ENCODE measurements at regions not wholly inside any gene's neighbourhood (a gene's known extent, or its start where the extent isn't known, plus 50 kb on each side); places are given as distances from the start of the nearest gene placed in this dataset.

DNA sequence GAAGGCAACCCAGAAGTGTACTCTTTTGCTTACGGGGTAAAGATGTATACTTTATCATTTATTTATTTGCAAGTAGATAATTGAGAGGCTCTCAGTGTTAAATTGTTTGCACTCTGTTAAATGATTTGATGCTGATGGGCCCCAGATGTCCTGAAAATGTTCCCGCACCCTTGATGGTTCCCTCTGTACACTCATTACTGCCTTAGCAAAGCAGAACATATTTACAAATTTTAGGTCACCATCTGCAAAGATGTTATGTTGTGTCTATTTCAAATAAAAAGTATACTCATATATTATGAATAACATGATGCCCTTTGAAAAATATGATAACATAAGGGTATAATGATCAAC lies 240.5 kb upstream of the SNX7 start:
- no peak for DNase-seq
- no peaks in the 10 kb centered on the region for H3K4me1 ChIP-seq
- H3K27ac ChIP-seq: no peak overlapping the region

DNA sequence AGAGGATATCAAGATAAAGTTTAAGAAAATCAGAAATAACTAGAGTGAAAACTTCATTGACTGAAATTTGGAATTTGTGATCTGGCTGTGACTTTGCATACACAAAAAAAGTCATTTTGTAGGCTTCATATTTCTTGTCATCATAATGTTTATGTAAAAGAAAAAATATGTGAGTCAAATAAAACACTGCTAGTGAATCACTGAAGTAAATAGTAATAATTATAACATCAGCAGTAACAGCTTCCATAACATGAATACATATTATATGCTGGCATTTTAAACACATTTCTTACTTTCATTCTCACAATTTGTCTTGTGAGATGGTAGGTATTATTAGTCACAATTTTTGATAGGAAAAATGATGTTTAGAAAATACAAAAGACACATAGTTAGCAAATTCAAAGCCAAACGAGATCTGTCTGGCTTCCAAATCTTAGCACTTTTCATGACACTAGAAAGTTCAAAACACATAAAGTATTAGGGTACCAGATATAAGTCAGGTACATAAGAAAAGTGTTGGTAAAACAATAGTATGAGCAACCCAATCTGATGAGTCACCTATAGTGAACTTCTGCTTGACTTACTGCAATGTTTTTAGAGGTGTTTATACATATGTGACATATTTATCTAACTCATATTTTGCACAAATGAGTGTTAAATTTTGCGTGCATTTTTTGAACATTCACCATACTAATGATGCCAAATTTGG lies 241.0 kb upstream of the SNX7 start:
- no peak for DNase-seq
- Histone ChIP-seq H3K36me3 (no peaks in the 10 kb centered on the region), H3K9me3 (replicated peaks) (no peaks in the 10 kb centered on the region)

More for the DNA sequence above, 240.5 kb upstream of the SNX7 start:
- Histone ChIP-seq H3K36me3 (no peaks in the 10 kb centered on the region), H3K27me3 (no peaks in the 10 kb centered on the region), H3K4me3 (no peak overlapping the region), H3K9me3 (replicated peaks) (no peaks in the 10 kb centered on the region)

GRCh38 chr1:98417820-98418219 lies 243.7 kb upstream of the SNX7 start:
- no peak for DNase-seq
- H3K36me3 ChIP-seq: no peaks in the 10 kb centered on the region
- no peak overlapping the region for H3K27ac ChIP-seq
- H3K4me1 ChIP-seq: no peaks in the 10 kb centered on the region
- no peaks in the 10 kb centered on the region for H3K9me3 ChIP-seq (replicated peaks)
- H3K4me3 ChIP-seq: no peak overlapping the region
- no peaks in the 10 kb centered on the region for H3K27me3 ChIP-seq

More for the DNA sequence above, 241.0 kb upstream of the SNX7 start:
- H3K27ac ChIP-seq: no peak overlapping the region
- no peaks in the 10 kb centered on the region for H3K27me3 ChIP-seq
- H3K4me1 ChIP-seq: no peaks in the 10 kb centered on the region
- H3K4me3 ChIP-seq: no peak overlapping the region

DNA sequence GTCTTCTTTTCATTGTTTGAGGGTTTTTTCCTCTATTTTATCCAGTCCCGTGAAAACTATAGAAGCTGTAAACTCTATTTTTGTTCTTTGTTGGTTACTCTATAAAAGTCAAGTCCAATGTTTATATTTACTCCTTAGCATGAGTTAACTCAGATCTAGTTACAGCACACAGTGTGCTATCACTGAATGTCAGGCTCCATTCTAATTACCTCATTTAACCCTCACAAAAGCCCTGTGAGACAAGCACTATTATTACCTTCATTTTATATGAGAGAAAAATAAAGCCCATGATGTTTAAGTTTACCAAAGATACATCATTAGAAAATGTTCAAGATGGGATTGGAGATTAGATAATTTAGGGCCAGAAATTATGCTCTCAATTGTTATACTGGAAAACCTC lies 251.4 kb upstream of the SNX7 start:
- no peak overlapping the region for H3K27ac ChIP-seq
- H3K36me3 ChIP-seq: no peaks in the 10 kb centered on the region
- DNase-seq: no peak
- no peaks in the 10 kb centered on the region for H3K27me3 ChIP-seq
- no peak overlapping the region for H3K4me3 ChIP-seq
- H3K9me3 ChIP-seq (replicated peaks): no peaks in the 10 kb centered on the region
- H3K4me1 ChIP-seq: no peaks in the 10 kb centered on the region

- Histone ChIP-seq H3K9me3 (replicated peaks) (no peaks in the 10 kb centered on the region), H3K27ac (no peak overlapping the region), H3K27me3 (no peaks in the 10 kb centered on the region), H3K4me3 (no peak overlapping the region), H3K4me1 (no peaks in the 10 kb centered on the region), H3K36me3 (no peaks in the 10 kb centered on the region)
- DNase-seq: no peak
These were observed 255.0 kb upstream of the SNX7 start for GRCh38 chr1:98406352-98407088.

GRCh38 chr1:98405581-98406074 lies 255.9 kb upstream of the SNX7 start:
- DNase-seq: no peak
- no peaks in the 10 kb centered on the region for H3K4me1 ChIP-seq
- no peaks in the 10 kb centered on the region for H3K36me3 ChIP-seq
- no peak overlapping the region for H3K27ac ChIP-seq
- no peaks in the 10 kb centered on the region for H3K27me3 ChIP-seq
- no peak overlapping the region for H3K4me3 ChIP-seq
- H3K9me3 ChIP-seq (replicated peaks): no peaks in the 10 kb centered on the region

DNA sequence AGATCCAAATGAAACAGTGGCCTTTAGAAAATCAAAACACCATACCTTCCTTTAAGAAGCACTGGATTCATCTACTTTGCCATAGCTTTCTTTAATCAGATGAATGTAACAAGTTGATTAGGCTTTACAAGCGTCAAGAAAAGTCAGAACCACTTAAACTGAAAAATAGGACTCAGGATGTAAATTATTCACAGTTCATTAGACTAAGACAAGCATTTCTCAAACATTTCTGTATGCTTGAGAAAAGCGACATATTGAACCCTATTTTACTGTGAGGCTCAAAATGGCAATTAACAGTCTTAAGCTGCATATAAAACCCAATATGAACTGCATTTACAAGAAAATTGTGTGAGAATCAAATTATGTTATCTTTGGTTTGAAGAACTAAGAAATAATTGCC lies 256.7 kb upstream of the SNX7 start:
- no peaks in the 10 kb centered on the region for H3K9me3 ChIP-seq (replicated peaks)
- H3K27ac ChIP-seq: no peak overlapping the region

DNA sequence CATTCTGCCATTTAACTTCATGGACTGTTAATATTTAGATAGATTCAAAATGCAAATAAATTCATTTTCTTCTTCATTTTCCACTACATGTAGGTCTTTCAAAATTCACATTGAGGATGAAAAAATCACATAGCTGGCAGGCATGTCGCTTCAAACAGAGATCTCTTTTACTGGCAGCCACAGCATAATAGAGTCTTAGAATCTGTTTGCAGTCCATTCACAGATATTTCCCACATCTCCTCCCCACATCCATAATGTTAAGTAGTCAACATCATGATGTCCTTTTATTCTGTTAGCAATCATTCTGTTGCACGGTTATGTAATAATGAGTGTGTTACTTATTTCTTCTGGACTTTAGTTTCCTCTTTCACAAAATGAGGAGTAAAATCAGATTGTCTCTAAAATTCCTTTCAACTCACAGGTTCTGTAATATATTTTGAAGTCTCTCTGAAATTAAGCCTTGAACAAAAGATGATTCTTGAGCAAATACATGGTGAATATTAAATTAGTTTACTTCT lies 257.5 kb upstream of the SNX7 start:
- no peaks in the 10 kb centered on the region for H3K4me1 ChIP-seq
- no peaks in the 10 kb centered on the region for H3K36me3 ChIP-seq
- no peak for DNase-seq
- no peaks in the 10 kb centered on the region for H3K27me3 ChIP-seq
- H3K27ac ChIP-seq: no peak overlapping the region
- H3K9me3 ChIP-seq (replicated peaks): no peaks in the 10 kb centered on the region
- H3K4me3 ChIP-seq: no peak overlapping the region

More for the DNA sequence above, 256.7 kb upstream of the SNX7 start:
- H3K4me3 ChIP-seq: no peak overlapping the region
- H3K36me3 ChIP-seq: no peaks in the 10 kb centered on the region
- no peaks in the 10 kb centered on the region for H3K27me3 ChIP-seq
- H3K4me1 ChIP-seq: no peaks in the 10 kb centered on the region
- no peak for DNase-seq

DNA sequence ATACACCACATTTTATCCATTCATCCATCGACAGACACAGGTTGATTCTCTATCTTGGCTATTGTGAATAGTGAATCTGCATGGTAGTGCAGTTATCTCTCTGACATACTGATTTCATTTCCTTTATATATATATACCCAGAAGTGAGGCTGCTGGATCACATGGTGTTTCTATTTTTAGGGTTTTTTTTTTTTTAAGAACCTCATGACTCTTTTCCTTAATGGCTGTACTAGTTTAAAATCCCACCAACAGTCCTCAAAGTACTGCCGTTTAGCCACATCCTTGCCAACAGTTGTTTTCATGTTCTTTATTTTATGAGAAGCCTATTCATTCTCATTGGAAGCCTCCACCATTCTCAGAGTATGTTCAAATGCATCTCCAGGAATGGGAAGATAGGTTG lies 258.7 kb upstream of the SNX7 start:
- DNase-seq: no peak
- H3K4me3 ChIP-seq: no peak overlapping the region
- no peaks in the 10 kb centered on the region for H3K9me3 ChIP-seq (replicated peaks)
- no peaks in the 10 kb centered on the region for H3K27me3 ChIP-seq
- no peak overlapping the region for H3K27ac ChIP-seq
- H3K4me1 ChIP-seq: peaks cover 7% of the 10 kb centered on the region; the same call in 1 of the 2 replicates
- H3K36me3 ChIP-seq: no peaks in the 10 kb centered on the region

DNA sequence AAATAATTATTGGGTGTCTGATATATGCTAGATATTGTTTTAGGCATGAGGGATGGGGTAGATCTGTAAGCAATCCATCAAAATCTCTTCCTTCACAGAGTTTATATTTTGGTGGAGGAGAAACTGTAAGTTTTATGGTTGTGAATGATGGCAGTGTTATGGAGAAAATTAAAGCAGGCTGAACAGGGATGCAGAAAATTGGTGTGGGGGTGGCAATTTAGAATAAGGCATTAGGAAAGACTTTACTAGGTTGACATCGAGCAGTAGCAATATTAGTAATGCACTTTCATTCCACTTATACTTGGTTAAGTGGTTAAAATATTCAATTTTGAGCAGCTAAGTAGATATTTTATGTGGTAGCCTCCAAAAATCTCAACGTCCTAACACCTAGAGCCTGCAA lies 261.1 kb upstream of the SNX7 start:
- Histone ChIP-seq H3K4me1 (peaks cover 7% of the 10 kb centered on the region; the same call in 1 of the 2 replicates), H3K4me3 (no peak overlapping the region), H3K27me3 (no peaks in the 10 kb centered on the region), H3K36me3 (no peaks in the 10 kb centered on the region), H3K9me3 (replicated peaks) (no peaks in the 10 kb centered on the region), H3K27ac (no peak overlapping the region)
- no peak for DNase-seq

DNA sequence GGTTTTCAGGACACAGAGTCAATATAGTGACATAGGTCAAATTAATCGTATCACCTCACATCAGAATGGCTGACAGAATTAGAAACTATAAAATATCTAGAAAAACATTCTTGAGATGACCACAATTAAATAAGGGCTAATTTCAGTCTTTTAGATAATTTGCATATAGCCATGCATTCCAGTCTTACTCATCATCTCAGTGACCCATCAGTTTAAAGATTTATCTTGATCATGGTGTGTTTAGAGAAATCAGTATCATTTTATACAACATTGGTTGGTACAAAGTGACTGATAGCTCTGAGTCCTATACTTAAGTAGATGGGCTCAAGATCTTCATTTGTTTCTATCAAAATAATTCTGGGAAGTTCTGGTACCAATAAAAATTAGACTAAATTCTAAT lies 262.3 kb upstream of the SNX7 start:
- H3K27me3 ChIP-seq: no peaks in the 10 kb centered on the region
- no peaks in the 10 kb centered on the region for H3K36me3 ChIP-seq
- H3K27ac ChIP-seq: no peak overlapping the region
- no peaks in the 10 kb centered on the region for H3K9me3 ChIP-seq (replicated peaks)
- H3K4me1 ChIP-seq: peaks cover 10% of the 10 kb centered on the region
- H3K4me3 ChIP-seq: no peak overlapping the region
- no peak for DNase-seq

DNA sequence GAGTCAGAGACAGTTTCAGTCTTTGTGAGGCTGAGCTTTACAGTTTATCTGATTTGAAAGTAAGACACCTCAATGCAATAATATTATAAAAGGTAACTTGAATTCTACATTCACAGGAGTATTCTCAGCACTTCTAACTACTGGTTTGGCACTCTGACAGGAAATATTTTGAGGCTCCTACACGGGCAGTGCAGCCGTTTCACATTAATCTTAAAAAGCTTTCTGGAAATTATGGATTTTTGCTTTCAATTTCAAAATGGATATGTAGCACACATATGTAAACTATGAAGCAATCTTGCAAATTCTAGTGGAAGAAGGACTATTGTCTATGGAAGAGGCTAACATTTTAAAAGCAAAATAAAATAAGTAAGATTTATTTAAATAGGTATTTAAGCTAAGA lies 262.9 kb upstream of the SNX7 start:
- Histone ChIP-seq H3K36me3 (no peaks in the 10 kb centered on the region), H3K9me3 (replicated peaks) (no peaks in the 10 kb centered on the region), H3K27me3 (no peaks in the 10 kb centered on the region), H3K4me3 (peak overlapping the region; percentile 22), H3K27ac (no peak overlapping the region; the same call in 1 of the 2 replicates), H3K4me1 (peaks cover 11% of the 10 kb centered on the region)
- peak in 1 of 2 experiments; percentile 11 for DNase-seq

- Histone ChIP-seq H3K4me1 (peaks cover 11% of the 10 kb centered on the region), H3K27me3 (no peaks in the 10 kb centered on the region), H3K4me3 (no peak overlapping the region), H3K36me3 (no peaks in the 10 kb centered on the region), H3K9me3 (replicated peaks) (no peaks in the 10 kb centered on the region), H3K27ac (no peak overlapping the region; the same call in 1 of the 2 replicates)
- DNase-seq: no peak
These were observed 263.4 kb upstream of the SNX7 start for GRCh38 chr1:98398092-98398491.

DNA sequence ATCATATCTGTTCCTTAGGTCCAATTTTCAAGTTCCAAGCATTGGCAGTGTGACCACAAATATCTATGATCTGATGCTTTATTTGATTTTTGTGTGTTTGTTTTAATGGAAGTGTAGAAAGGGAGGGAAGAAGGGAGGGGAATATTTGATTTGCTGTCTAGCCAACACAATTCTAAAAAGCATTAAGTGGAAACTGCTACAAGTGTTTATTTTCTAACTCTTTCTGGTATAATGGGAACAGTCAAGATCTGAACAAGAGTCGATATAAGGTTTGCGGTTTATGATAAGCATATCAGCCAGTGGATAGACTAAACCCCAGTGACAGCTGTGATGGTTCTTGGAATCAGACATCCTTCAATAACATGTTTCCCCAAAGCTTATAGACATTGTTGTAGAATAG lies 267.8 kb upstream of the SNX7 start:
- Histone ChIP-seq H3K36me3 (no peaks in the 10 kb centered on the region), H3K27ac (peak overlapping the region; percentile 25), H3K27me3 (no peaks in the 10 kb centered on the region), H3K4me1 (peaks cover 10% of the 10 kb centered on the region), H3K9me3 (replicated peaks) (no peaks in the 10 kb centered on the region), H3K4me3 (no peak overlapping the region)
- peak; percentile 11 to 69 for DNase-seq

DNA sequence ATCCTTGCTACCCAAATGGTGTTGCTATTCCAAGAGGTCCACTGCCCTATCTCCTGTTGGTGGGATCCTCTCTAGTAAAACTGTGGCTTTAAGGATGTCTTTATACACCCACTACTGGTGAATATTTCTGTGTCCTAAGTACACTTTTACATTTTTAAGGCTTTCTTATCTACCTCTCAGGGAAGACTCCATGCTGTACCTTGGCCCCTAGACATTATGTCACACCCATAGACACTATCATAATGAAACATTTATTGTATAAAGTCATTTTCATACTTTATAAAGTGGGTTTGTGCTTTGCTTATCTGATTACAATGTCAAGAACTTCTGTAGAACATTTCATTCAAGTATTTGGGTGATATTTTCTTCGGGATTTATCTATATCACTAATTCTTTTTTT lies 270.3 kb upstream of the SNX7 start:
- Histone ChIP-seq H3K4me3 (no peak overlapping the region), H3K36me3 (no peaks in the 10 kb centered on the region), H3K4me1 (peaks cover 12% of the 10 kb centered on the region), H3K27me3 (no peaks in the 10 kb centered on the region), H3K27ac (no peak overlapping the region), H3K9me3 (replicated peaks) (no peaks in the 10 kb centered on the region)
- DNase-seq: no peak

Measured in SJCRH30 (cell line).